Limb (tissue), 2 donors: ENCODE measurements at regions not wholly inside any gene's neighbourhood (a gene's known extent, or its start where the extent isn't known, plus 50 kb on each side); places are given as distances from the start of the nearest gene placed in this dataset.

Experiments used
- DNase-seq, 2 donors: peaks; one replicate each; pipeline ENCODE4 v3.0.0-alpha.2; 2016; ENCODE audit errors: extremely low spot score in 2 of 2

DNA sequence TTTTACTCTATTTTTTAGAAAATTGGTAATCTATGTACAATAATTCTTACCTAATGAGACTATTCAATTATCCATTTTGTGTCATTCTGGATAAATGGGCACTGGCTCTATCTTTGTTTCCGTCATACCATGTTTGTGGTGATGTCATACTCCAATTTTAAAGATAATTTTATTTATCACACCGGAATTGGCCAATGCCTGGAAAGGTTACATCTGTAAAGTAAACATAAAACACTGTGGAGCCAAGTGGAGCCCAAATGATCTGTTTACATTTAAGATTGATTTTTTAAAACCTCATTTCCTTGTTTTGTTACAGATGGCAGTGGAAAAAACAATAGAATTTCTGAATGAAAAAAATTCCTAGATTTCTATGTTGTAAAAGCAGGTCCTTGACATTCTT, 120.2 kb upstream of the GPRIN3 start:
- DNase-seq, result no peak

DNA sequence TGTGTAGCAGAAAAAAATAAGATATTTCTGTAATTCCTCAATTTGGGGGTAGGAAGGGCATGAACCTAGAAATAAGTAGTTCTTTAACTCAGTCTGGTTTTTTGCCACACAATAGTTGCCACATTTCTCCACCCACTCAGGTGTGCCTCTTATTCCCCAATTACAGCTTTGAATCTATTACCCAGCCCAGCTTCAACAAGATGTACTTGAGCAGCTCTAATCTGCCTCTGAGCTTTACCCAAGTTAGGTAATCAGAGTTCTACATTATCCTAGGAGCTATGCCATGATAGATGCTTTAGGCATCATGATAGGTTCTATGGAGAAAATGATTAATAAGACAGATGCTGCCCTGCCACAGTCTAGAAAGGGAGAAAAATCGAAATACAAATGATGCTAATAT, 117.4 kb upstream of the GPRIN3 start:
- DNase-seq, result no peak

DNA sequence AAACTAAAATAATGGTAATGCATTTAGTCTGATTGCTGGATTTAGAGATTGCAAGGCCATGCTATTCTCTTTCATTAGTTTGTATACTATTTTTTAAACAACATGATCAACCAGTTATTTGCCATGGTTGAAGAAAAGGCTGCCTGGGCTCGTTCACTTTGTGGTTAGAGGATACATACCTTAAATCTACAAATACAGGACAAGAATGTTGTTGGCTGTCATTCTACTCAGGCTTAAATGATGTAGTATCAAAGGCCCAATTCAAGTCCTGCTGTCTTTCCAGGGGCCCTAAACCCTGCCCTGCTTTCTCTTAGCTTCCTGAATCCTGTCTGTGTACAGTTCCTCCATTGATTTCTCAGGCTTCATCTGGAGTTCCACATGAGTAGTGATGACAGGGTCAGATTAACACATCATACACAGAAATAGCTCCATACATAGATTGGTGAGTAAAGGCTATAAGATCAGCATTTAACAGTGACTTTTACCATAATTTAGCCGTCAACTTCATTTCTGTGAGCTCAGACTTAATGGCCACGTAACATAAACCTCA, 114.9 kb upstream of the GPRIN3 start:
- no peak for DNase-seq

DNA sequence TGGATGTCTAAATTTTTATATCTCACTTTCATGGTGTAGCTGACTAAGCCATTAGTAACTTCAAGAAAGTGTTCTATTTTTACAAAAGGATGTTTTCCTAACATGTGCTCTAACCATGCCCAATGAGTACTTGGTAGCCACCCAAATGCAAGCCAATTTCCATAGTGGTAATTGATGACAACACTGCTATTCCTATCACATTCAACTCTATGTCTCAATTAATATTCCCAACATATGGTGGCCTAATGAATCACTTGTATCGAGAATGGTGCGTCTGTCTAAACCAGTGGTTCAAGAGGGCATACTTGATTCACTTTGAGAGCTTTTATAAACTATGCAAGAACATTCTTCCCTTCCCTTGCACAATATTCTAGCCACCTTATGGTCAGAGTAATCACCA, 112.9 kb upstream of the GPRIN3 start:
- no peak for DNase-seq

DNA sequence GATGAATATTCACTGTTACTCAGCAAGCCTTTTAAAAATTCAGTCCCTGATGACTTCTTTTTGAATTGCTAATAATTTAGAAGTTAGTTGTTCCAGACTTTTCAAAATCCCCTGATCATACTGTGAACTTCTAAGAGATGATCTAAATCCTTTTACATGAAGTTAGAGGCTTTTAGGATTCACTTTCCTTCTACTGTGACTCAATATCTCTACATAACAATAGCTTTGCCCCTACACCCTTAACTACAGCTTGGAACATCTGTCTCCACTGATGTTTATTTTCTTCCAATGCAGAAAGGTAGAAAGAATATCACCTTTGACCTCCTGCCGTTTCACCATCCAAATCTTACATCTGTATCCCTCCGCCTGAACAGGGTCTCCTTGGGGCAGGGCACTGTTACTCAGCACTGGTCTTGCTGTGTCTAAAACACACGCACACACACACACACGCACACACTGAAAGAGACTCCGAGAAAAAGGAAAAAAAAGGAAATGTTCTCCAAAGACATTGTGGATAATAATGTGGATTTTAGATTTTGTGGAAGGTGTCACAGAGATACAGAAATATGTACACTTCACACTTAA, 111.6 kb upstream of the GPRIN3 start:
- no peak for DNase-seq

DNA sequence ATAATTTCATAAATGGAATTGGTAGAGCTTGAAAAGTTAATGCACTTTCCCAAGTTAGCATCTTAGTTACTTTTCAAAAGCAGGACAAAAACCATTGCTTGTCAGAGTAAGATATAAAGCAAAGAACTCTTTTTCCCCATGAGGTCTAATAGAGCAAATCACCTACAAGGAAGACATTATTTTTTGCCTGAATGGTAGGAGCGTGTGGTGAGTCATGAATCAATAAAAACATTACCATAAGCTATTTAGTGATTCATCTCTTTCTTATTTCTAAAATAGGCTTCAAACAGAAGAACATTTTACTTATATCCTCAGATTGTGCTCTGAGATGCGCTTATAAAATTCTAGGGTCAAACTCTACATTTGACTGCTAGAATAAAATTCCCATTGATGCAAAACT, 109.4 kb upstream of the GPRIN3 start:
- DNase-seq, result no peak

DNA sequence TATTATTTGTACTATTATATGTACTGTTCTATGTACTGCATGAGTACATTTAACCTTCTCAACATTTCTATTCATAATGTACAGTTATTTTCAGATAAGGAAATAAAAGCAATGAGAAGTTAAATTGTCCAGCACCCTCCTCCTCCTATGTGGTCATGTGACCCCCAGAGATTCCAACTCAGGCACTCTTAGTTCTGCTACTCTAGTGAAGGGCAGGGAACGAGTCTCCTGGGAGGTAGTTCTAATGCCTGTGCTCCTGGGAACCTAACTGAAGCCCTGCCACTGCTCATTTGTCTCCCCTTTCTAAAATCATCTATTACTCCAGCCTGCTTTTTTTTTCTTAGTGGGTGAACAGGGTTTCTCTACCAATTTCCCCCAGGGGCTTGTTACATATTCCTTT, 105.9 kb upstream of the GPRIN3 start:
- no peak for DNase-seq

DNA sequence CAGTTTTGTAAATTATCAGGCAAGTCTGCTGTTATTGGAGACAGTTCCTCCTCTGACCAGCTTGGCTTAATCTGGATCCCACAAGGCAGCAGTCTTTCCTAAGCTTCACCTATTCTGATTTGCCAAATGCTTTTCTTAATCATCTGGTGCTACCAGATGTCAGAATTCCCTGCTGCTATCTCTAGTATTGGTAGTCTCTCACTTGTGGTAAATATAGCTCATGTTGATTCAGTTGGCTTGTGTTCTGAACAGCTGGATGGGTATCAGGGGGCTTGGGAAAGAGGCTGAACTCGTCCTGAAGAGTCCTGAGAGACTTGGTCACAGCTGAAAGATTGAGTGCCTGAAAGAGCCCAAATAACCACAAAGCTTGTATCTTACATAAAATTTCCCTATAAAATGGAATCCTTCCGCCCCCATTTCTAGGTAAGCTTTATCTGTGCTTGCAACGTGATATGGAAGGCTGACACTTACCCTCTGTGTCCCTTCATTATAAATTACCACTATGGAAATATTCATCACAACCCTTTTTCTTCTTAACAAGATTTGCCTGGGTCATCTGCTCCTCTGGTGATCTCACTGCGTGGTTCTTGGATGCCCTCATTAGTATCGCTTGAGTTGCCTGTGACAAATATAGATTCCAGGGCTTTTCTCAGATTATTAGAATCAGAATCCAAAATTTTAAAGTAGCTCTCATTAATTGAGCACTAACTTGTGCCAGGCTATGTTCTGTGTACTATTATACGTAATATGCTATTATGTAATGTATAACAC, 104.1 kb upstream of the GPRIN3 start:
- DNase-seq, result peak in 1 of 2 donors; percentile 23

DNA sequence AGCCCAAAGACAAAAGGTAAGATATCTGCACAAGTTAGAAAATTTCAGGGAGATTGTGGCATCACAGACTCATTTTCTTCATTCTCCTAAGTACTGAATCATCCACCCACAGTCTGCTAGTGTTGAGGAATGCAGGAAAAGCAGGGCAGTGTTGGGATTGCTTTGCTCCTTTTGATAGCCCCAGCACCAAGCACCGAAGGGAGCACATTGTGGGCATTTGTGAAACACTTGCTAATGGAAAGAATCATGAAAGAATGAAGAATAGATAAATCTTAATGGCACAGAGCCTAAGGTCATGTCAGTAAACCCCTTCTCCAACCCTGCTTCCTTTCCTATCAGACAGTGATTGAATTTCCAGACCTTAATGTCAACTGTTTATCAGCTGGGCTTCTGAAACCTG, 103.1 kb upstream of the GPRIN3 start:
- no peak for DNase-seq

DNA sequence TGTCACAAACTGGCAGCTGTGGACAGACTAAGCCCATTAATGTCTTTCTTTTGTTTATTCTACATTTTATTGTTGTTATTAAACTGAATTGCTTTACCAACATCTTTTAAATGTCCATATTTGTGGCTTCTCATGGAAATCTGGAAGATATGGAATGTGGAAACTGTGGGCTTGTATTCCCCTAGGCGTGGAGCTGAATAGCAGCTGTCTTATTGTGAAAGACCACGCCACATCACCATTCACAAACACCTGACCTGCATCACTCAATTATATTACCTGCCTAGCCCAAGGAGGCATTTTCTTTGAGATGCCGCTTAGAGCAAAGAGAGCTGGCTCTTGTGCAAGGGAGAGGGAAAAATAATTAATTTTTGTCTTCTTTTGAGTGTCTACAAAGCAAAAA, 96.9 kb upstream of the GPRIN3 start:
- DNase-seq, result no peak

DNA sequence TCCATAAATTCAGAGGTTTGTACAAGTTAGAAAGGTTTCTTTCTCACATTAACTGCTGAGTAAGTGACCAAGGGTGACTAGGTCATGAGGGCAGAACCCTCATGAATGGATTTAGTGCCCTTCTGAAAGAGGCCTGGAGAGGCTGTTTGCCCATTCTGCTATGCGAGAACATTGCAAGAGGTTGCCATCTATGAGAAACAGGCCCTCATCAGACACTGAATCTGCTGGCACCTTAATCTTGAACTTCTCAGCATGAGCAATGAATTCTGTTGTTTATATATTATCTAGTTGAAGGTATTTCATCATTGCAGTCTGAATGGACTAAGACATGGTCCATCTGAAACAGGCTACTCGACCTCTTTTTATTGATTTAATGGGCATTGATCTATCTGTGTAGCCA, 96.2 kb upstream of the GPRIN3 start:
- DNase-seq, result no peak

DNA sequence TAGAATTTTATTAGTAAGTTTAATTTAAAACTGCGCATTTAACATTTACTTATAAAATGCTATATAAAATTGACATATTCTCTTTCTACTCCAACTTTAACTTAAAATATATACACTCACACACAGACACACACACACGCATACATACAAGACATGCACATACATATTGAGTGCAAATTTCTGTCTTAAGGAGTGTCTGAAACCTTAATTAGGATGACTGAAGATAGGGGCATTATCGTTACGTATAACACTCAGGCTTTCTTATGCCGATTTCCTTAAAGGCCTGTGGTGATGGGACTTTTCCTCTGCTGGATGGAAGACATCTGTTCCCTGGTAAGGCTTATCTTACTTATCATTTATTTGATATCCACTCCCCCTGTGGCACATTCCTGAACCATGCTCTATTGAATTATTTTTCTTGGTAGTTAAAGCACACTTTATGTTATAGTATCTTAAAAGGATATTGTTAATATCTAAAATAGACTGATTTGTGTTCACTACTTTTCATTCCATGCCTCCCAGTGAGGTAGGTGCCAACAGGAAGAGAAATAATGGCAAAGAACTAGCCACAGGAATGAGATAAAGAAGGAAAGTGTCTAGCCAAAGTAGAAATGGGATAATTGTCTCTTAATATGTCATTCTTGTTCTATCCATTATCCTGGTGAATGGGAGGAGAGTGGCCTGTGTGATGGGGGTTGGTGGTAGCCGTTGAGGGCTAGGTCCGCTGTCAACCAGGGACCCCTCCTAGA, 92.9 kb upstream of the GPRIN3 start:
- DNase-seq, result no peak

DNA sequence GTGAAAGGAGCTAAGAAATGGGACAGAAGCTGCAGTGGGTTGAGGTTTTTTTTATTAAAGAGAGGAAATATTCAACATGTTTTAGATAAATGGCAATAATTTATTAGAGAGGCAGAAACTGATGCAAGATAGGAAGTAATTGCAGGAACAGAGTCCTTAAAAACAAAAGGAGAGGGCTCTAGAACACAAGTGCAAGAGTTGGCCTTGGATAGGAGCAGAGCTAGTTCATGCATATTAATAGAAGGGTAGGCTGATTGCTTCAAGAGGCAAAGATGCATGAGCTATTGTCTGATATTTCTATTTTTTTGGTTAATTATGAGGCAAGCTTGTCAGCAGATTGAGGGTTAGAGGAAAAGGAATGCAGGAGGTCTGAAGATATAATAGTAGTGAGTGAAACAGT, 91.0 kb upstream of the GPRIN3 start:
- no peak for DNase-seq

DNA sequence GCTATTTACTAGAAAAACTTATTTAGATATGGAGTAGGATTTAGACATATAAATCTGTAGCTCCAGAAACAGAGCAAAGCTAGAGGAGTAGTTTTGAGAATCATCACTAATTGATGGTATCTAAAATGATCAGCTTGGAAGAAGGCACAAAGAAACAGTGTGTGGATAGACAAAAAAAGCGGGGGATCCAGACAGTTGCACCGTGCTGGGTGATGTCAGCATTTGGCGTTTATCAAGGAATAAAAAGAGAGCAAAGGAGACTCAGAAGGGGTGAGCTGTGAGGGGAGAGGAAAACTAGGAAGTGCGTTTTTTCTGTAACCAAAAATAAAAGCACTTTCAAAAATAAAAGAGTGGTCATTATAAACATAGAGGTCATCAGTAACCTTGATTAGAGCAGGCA, 90.5 kb upstream of the GPRIN3 start:
- DNase-seq, result no peak

DNA sequence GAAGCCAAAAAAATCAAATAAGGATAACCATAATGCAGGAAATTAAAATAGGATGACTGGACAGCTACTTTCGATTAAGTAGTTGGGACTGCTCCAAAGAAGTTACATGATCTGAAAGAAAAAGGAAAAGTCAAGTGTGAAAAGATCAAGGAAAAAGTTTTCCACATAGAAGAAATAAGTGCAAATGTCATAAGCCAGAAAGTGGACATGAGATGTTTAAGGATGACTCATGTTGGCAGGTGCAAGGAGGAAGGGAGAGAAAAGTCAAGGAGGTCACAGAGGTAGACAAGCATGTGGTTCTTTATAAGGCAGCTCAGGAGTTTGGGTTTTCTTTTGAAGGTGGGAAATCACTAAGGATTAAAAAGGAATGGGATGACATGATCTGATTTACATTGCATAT, 89.8 kb upstream of the GPRIN3 start:
- no peak for DNase-seq

DNA sequence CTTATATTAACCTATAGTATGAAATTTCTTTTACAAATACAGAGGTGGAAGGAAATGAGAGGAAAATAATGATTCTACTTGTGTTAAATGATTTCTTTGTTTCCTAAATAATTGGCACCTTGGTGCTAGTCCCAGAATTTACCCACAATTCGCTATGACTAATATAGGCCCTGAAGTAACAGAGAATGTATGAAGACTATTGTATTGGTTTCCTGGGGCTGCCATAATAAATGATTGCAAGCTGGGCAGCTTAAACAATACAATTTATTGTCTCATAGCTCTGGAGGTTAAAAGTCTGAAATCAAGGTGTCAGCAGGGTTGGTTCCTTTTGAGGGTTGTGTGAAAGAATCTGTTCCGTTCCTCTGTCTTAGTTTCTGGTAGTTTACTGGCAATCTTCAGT, 74.8 kb upstream of the GPRIN3 start:
- DNase-seq, result no peak

DNA sequence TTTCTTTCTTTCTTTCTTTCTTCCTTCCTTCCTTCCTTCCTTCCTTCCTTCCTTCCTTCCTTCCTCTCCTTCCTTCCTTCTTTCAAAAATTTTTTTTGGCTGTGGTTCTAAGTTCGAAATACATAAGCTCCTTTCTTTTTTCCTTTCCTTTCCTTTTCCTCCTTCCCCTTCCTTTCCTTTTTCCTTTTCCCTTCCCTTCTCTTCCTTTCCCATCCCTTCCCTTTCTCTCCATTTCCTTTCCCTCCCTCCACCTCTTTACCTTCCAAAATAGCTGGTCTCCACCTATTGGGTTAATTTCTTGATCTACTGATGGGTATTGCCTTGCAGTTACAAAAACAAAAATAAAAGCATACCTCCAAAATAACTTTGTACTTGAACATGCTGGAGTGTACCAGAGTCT, 73.4 kb upstream of the GPRIN3 start:
- DNase-seq, result no peak

DNA sequence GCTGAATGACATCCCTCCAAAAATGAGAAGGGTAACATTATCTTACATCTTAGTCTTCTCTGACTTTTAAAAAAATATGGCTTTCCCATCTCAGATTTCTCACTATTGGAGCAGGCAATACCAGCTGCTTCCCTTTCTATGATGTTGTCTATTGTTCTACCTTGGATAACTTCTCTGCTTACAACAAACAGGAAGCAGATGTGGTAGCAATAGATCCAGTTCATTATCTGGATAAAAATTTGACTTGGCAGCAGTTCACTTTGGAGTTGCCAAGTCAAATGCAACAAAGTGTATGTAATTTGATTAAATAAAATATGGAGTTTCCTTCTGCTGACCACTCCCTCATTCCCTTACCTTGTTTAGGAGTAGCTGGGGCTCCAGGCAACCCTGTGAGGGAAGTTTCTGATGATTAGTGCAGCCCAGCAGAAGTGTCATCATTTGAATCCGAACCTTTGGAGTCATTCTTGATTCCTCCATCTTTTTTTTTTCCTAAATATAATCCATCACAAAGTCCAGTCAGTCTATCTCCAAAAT, 72.0 kb upstream of the GPRIN3 start:
- DNase-seq, result no peak

DNA sequence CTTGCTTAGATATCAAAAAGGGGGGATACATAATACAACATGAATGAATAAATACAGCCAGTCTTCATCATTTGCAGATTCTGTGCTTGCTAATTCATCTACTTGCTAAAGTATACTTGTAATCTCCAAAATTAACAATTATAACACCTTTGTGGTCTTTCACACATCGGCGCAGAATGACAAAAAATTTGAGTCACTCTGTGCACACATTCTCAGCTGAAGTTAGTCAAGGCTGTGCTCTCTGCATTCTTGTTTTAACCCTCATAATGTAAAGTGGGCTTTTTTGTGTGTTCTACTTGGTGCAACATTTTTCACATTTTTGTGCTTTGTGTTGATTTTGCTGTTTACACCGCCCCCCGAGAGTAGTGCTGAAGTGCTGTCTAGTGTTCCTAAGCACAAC, 65.8 kb upstream of the GPRIN3 start:
- DNase-seq, result no peak

DNA sequence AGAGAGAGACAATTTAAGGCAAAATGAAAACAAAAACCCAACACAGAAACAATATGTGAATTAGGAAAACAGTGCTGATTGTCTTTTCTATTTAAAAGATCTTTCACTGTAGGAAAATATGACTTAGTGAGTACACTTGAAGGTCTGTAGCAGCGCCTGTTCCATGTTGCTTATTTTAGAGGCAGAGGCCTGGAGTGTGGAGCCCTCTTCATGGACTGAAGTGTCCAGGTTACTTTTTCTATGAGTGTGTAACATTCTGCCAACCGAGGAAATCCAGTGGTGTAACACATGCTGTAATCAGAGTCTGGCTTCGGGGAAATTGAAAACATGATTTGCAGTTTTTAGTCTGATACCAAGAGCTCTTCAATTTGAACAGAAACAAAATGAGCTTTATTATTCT, 64.0 kb upstream of the GPRIN3 start:
- DNase-seq, result no peak

DNA sequence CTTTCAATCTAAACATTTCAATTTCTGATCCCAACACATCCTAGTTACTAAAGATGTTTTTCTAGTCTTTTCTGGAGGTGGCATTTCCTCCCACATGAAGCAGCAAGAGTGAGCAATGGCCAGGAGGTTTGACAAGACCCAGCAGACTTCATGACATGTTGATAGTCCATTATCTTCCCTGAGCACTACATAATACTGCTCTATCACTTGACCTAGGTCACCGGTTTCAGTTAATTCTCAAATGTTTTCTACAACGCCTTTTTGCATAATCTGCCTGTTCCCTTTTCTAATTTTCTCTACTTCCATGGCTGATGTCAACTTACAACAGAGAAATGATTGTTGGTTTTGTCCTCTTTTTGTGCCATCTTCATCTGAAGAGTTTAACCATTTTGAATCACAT, 62.0 kb upstream of the GPRIN3 start:
- no peak for DNase-seq

DNA sequence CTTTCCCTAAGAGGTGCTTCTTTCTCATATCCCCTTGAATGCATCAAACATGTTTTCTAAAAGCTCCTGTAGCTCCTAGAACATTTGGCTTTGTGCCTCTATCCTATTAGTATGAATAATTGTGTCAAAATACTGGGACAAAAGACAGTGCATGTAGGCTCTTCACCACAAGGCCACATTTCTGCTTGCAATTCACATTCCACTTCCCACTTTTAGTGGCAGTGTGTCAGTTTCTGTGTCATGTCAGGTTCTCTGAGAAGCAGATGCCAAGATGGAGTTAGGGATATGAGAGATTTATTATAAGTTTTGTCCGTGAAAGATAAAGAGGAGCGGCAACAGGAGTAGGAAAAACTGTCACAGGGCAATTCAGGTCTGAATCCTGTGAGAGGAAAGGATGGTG, 61.3 kb upstream of the GPRIN3 start:
- no peak for DNase-seq
